HG03103 (cell line): ENCODE measurements at regions not wholly inside any gene's neighbourhood (a gene's known extent, or its start where the extent isn't known, plus 50 kb on each side); places are given as distances from the start of the nearest gene placed in this dataset.

Source experiments
- ATAC-seq: cut with Tn5 transposase; IDR thresholded peaks from one replicate; pipeline ENCODE4 v1.9.1; 2021; ENCODE audit warnings: low read depth; ENCODE audit not compliant: unreplicated experiment

- ATAC-seq: no peak
Measured at GRCh38 chr13:40456979-40457553, 209.4 kb downstream of the FOXO1 start.

GRCh38 chr13:40457929-40458719 is 208.3 kb downstream of the FOXO1 start:
- ATAC-seq: no peak

- no peak for ATAC-seq
Measured at GRCh38 chr13:40458720-40458990, 207.8 kb downstream of the FOXO1 start.

GRCh38 chr13:40460116-40460515 is 206.3 kb downstream of the FOXO1 start:
- no peak for ATAC-seq

GRCh38 chr13:40464337-40465014 is 202.0 kb downstream of the FOXO1 start:
- ATAC-seq: no peak

GRCh38 chr13:40465015-40465390 is 201.4 kb downstream of the FOXO1 start:
- no peak for ATAC-seq

GRCh38 chr13:40466272-40466671 is 200.2 kb downstream of the FOXO1 start:
- ATAC-seq: no peak

- no peak for ATAC-seq
Measured at GRCh38 chr13:40468227-40468838, 198.1 kb downstream of the FOXO1 start.

GRCh38 chr13:40469581-40470310 is 196.7 kb downstream of the FOXO1 start:
- no peak for ATAC-seq

GRCh38 chr13:40470660-40471059 is 195.8 kb downstream of the FOXO1 start:
- ATAC-seq: no peak

- no peak for ATAC-seq
Measured at GRCh38 chr13:40471076-40471475, 195.4 kb downstream of the FOXO1 start.

- no peak for ATAC-seq
Measured at GRCh38 chr13:40471911-40472310, 194.5 kb downstream of the FOXO1 start.

GRCh38 chr13:40472427-40473220 is 193.8 kb downstream of the FOXO1 start:
- no peak for ATAC-seq

- ATAC-seq: no peak
Measured at GRCh38 chr13:40475617-40476016, 190.8 kb downstream of the FOXO1 start.

GRCh38 chr13:40476175-40476958 is 190.1 kb downstream of the FOXO1 start:
- no peak for ATAC-seq

- ATAC-seq: no peak
Measured at GRCh38 chr13:40477623-40478608, 188.5 kb downstream of the FOXO1 start.

GRCh38 chr13:40478775-40479174 is 187.7 kb downstream of the FOXO1 start:
- no peak for ATAC-seq

- ATAC-seq: no peak
Measured at GRCh38 chr13:40479196-40479845, 187.1 kb downstream of the FOXO1 start.
